ENCODE measurements at regions not wholly inside any gene's neighbourhood (a gene's known extent, or its start where the extent isn't known, plus 50 kb on each side); places are given as distances from the start of the nearest gene placed in this dataset.

GRCh38 chr13:22690756-22691155 lies 490.0 kb upstream of the SGCG start:
- TF ChIP-seq, protein P1, sequence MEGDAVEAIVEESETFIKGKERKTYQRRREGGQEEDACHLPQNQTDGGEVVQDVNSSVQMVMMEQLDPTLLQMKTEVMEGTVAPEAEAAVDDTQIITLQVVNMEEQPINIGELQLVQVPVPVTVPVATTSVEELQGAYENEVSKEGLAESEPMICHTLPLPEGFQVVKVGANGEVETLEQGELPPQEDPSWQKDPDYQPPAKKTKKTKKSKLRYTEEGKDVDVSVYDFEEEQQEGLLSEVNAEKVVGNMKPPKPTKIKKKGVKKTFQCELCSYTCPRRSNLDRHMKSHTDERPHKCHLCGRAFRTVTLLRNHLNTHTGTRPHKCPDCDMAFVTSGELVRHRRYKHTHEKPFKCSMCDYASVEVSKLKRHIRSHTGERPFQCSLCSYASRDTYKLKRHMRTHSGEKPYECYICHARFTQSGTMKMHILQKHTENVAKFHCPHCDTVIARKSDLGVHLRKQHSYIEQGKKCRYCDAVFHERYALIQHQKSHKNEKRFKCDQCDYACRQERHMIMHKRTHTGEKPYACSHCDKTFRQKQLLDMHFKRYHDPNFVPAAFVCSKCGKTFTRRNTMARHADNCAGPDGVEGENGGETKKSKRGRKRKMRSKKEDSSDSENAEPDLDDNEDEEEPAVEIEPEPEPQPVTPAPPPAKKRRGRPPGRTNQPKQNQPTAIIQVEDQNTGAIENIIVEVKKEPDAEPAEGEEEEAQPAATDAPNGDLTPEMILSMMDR (IDR thresholded peaks at IDR 0.05; ENCODE audit: low read depth, low read length), result no peak
- TF ChIP-seq POLR2A (IDR thresholded peaks at IDR 0.05; ENCODE audit: extremely low read depth, insufficient read length), result no peak
